B cell (primary cell): ENCODE measurements at regions not wholly inside any gene's neighbourhood (a gene's known extent, or its start where the extent isn't known, plus 50 kb on each side); places are given as distances from the start of the nearest gene placed in this dataset.

Source experiments
- ATAC-seq: fragments of 200-7000 bp; cut with Tn5 transposase; one replicate; pipeline ENCODE4 v1.10.0; 2021; ENCODE audit warnings: low read depth, mild to moderate bottlenecking, moderate number of reproducible peaks, moderate library complexity
- CTCF ChIA-PET: fragments of 350-600 bp; sonication (Branson Sonifier 250); formaldehyde crosslinking; loops from one replicate; lab custom pipeline; 2021; ENCODE audit warnings: antibody characterized with exemption, inconsistent platforms; lab: Charles Lee
- POLR2A ChIA-PET: fragments of 350-600 bp; sonication (Branson Sonifier 250); formaldehyde crosslinking; loops from one replicate; lab custom pipeline; 2021; ENCODE audit warnings: antibody characterized with exemption; lab: Charles Lee
- DNase-seq: peaks from one replicate; pipeline ENCODE4 v3.0.0; 2013
- H2AFZ ChIP-seq: 2 replicates; pipeline ENCODE4 v1.6.1; 2012; ENCODE audit warnings: mild to moderate bottlenecking, low read depth, low read length; ENCODE audit not compliant: insufficient read depth, poor library complexity, severe bottlenecking
- H3K27ac ChIP-seq, 2 donors: 1 replicate in 1 of 2; 2 replicates in 1 of 2; pipeline ENCODE4 v1.5.1; 2012 to 2013; ENCODE audit warnings: low read length in 2 of 2, mild to moderate bottlenecking in 2 of 2, moderate library complexity in 1 of 2
- H3K27me3 ChIP-seq, 4 experiments: fragments of 200-600 bp in 1 of 4; sonication (generic) in 1 of 4; replicated peaks in 1 of 4; 1 replicate in 2 of 4; 2 replicates in 2 of 4; pipeline versions ENCODE4 v1.6.1 to v1.7.0; 2013 to 2016; ENCODE audit warnings: low read length in 3 of 4, mild to moderate bottlenecking in 2 of 4, mixed read lengths in 1 of 4, moderate library complexity in 1 of 4; ENCODE audit not compliant: insufficient read depth in 4 of 4, control insufficient read depth in 3 of 4; ENCODE audit errors: control extremely low read depth in 1 of 4
- H3K36me3 ChIP-seq, 2 experiments: replicated peaks in 1 of 2; 1 replicate in 1 of 2; 2 replicates in 1 of 2; pipeline versions ENCODE4 v1.6.1 to v1.7.1; 2013; ENCODE audit warnings: low read length in 1 of 2; ENCODE audit not compliant: insufficient read depth in 2 of 2, control insufficient read depth in 1 of 2; ENCODE audit errors: control extremely low read depth in 1 of 2, extremely low read depth in 1 of 2
- H3K4me1 ChIP-seq, 2 donors: fragments of 200-600 bp in 1 of 2; sonication (generic) in 1 of 2; 1 replicate in 1 of 2; 2 replicates in 1 of 2; pipeline versions ENCODE4 v1.5.1 to v1.6.1; 2013 to 2017; ENCODE audit warnings: low read length in 2 of 2; ENCODE audit not compliant: control insufficient read depth in 2 of 2, insufficient read depth in 2 of 2
- H3K4me2 ChIP-seq: replicated peaks from 2 replicates; pipeline ENCODE3; 2012; ENCODE audit warnings: mild to moderate bottlenecking, low read depth, low read length; ENCODE audit not compliant: poor library complexity, severe bottlenecking
- H3K4me3 ChIP-seq, 5 experiments: fragments of 200-600 bp in 1 of 5; sonication (generic) in 1 of 5; 1 replicate in 3 of 5; 2 replicates in 2 of 5; pipeline versions ENCODE4 v1.5.1 to v1.7.0; 2011 to 2016; ENCODE audit warnings: low read length in 4 of 5, mild to moderate bottlenecking in 4 of 5, low read depth in 2 of 5, control low read depth in 1 of 5, moderate library complexity in 1 of 5; ENCODE audit not compliant: insufficient read depth in 1 of 5; ENCODE audit errors: control extremely low read depth in 1 of 5, extremely low read depth in 1 of 5
- H3K79me2 ChIP-seq: fragments of 200-600 bp; sonication (generic); one replicate; pipeline ENCODE4 v1.6.0; 2016; ENCODE audit warnings: low read length; ENCODE audit not compliant: control insufficient read depth, insufficient read depth
- H3K9ac ChIP-seq: fragments of 200-600 bp; sonication (generic); 2 replicates; pipeline ENCODE4 v1.6.1; 2017; ENCODE audit warnings: mild to moderate bottlenecking, low read length, moderate library complexity
- H3K9me3 ChIP-seq, 3 donors: one replicate each; pipeline versions ENCODE4 v1.6.1 to v1.7.1; 2013; ENCODE audit warnings: low read length in 2 of 3; ENCODE audit not compliant: control insufficient read depth in 2 of 3, insufficient read depth in 1 of 3; ENCODE audit errors: control extremely low read depth in 1 of 3
- H4K20me1 ChIP-seq: 2 replicates; pipeline ENCODE4 v1.6.0; 2012; ENCODE audit warnings: mild to moderate bottlenecking, low read length; ENCODE audit not compliant: insufficient read depth, control insufficient read depth, poor library complexity, severe bottlenecking
- H3K27ac Mint-ChIP-seq: one replicate; pipeline ENCODE4 v1.8.0; 2021; ENCODE audit warnings: mixed read lengths
- H3K27me3 Mint-ChIP-seq: one replicate; pipeline ENCODE4 v1.8.0; 2021; ENCODE audit warnings: mixed read lengths
- H3K4me1 Mint-ChIP-seq: one replicate; pipeline ENCODE4 v1.8.0; 2021; ENCODE audit warnings: mixed read lengths
- H3K4me3 Mint-ChIP-seq: one replicate; pipeline ENCODE4 v1.8.0; 2021; ENCODE audit warnings: mixed read lengths
- H3K9me3 Mint-ChIP-seq: one replicate; pipeline ENCODE4 v1.8.0; 2022; ENCODE audit warnings: mixed read lengths; ENCODE audit not compliant: insufficient read depth
- EZH2 ChIP-seq: IDR thresholded peaks from 2 replicates; pipeline ENCODE4 v1.6.1; 2012; ENCODE audit warnings: borderline replicate concordance, low read depth, mild to moderate bottlenecking, moderate library complexity, low read length; ENCODE audit not compliant: insufficient read depth, poor library complexity, severe bottlenecking
- WGBS: methylation state at CpG from one replicate; pipeline ENCODE4 v1.1.5; 2013; ENCODE audit warnings: missing lambda C conversion rate; ENCODE audit not compliant: insufficient coverage; 5-methylcytosine and 5-hydroxymethylcytosine counted together
- intact Hi-C: fragments of 100-400 bp; cut with micrococcal nuclease; formaldehyde crosslinking; loops from one replicate; pipeline ENCODE4 v1.10.0; 2022
- TF ChIP-seq, protein P1 (sequence below): fragments of 200-600 bp; IDR thresholded peaks from one replicate; pipeline ENCODE4 v1.8.0; 2022; ENCODE audit warnings: antibody characterized with exemption, mild to moderate bottlenecking

DNA sequence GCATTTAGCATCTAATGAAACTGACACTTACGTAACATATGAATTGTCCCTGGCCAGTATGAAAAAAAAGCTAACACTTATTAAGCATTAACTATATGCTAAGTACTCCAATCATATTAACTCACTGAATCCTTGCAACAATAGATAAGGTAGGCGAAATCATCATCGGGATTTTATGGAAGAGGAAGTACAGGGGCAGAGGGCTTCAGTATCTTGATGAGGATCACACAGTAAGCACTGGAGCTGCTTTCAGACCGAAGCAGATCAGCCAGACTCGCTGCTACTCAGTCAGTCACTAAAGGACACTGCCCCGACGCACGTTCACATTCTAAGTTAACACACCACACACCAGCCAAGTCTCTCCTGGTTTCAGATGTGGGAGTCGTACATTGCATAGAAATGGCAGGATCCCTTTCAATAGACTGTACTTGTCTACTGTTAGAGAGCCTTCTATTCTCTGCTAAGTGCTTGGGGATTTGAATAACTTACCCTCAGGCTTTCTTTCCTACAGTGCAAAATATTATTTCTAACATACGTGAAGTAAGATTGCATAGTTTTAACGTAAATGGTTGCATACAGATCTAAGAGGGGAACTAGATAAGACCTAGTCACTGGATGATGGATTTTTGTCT lies 540.2 kb upstream of the TENM3 start:
- ATAC-seq, result no peak
- Histone ChIP-seq H3K9me3 (no peaks in the 10 kb centered on the region), H3K36me3 (no peaks in the 10 kb centered on the region), H4K20me1 (no peaks in the 10 kb centered on the region), H3K4me1 (no peaks in the 10 kb centered on the region), H2AFZ (no peak overlapping the region), H3K9ac (no peak overlapping the region), H3K27me3 (no peaks in the 10 kb centered on the region), H3K4me3 (no peak overlapping the region), H3K27ac (no peak overlapping the region), H3K79me2 (no peaks in the 10 kb centered on the region), H3K4me2 (no peak overlapping the region)
- Mint-ChIP-seq H3K4me3 (no peak overlapping the region), H3K27me3 (no peaks in the 10 kb centered on the region), H3K9me3 (peaks cover 2% of the 10 kb centered on the region), H3K4me1 (no peaks in the 10 kb centered on the region), H3K27ac (no peak overlapping the region)
- ChIA-PET POLR2A (no interaction called here), CTCF (no interaction called here)
- DNase-seq, result no peak
- intact Hi-C loops, result no loop called here
- 74% methylated on average over 4 of the region's 11 CpGs for WGBS
- no peak for TF ChIP-seq EZH2

DNA sequence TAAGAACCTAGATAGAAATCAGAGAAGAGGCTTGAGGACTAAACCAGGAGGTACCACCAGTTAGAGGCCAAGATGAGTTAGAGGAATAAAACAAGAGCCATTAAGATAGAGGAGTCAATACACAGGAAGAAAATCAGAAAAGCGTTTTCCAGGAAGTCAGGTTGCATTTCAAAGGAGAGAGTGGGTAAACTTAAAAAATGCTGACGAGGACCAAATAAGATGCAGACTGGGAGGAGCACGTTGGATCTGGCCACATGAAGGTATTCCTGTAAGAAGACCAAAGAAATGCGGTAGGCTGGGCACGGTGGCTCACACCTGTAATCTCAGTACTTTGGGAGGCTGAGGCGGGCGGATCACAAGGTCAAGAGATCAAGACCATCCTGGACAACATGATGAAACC lies 533.1 kb upstream of the TENM3 start:
- Histone ChIP-seq H3K9ac (no peak overlapping the region), H3K79me2 (no peaks in the 10 kb centered on the region), H4K20me1 (no peaks in the 10 kb centered on the region), H3K27ac (no peak overlapping the region), H3K27me3 (no peaks in the 10 kb centered on the region), H3K36me3 (no peaks in the 10 kb centered on the region), H3K4me1 (no peaks in the 10 kb centered on the region), H2AFZ (no peak overlapping the region), H3K9me3 (peaks cover 0 to 5% (median 2%) of the 10 kb centered on the region in 3 donors), H3K4me2 (no peak overlapping the region), H3K4me3 (no peak overlapping the region)
- ATAC-seq (no peak), DNase-seq (no peak)
- no peak overlapping the region for H3K4me3 Mint-ChIP-seq
- POLR2A ChIA-PET, result no interaction called here
- H3K27me3 Mint-ChIP-seq, result no peaks in the 10 kb centered on the region
- H3K9me3 Mint-ChIP-seq, result peaks cover 5% of the 10 kb centered on the region
- 91% methylated on average over 7 of the region's 7 CpGs for WGBS
- H3K4me1 Mint-ChIP-seq, result no peaks in the 10 kb centered on the region
- CTCF ChIA-PET, result no interaction called here
- no peak for TF ChIP-seq EZH2
- TF ChIP-seq, protein P1, sequence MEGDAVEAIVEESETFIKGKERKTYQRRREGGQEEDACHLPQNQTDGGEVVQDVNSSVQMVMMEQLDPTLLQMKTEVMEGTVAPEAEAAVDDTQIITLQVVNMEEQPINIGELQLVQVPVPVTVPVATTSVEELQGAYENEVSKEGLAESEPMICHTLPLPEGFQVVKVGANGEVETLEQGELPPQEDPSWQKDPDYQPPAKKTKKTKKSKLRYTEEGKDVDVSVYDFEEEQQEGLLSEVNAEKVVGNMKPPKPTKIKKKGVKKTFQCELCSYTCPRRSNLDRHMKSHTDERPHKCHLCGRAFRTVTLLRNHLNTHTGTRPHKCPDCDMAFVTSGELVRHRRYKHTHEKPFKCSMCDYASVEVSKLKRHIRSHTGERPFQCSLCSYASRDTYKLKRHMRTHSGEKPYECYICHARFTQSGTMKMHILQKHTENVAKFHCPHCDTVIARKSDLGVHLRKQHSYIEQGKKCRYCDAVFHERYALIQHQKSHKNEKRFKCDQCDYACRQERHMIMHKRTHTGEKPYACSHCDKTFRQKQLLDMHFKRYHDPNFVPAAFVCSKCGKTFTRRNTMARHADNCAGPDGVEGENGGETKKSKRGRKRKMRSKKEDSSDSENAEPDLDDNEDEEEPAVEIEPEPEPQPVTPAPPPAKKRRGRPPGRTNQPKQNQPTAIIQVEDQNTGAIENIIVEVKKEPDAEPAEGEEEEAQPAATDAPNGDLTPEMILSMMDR, result no peak
- intact Hi-C loops, result no loop called here
- no peak overlapping the region for H3K27ac Mint-ChIP-seq
